ENCODE measurements at regions not wholly inside any gene's neighbourhood (a gene's known extent, or its start where the extent isn't known, plus 50 kb on each side); places are given as distances from the start of the nearest gene placed in this dataset.
"Not testable (repeated sequence)": the region's sequence is repeated elsewhere in the genome, so short reads cannot be mapped to it uniquely, and the experiment has no call there.

DNA sequence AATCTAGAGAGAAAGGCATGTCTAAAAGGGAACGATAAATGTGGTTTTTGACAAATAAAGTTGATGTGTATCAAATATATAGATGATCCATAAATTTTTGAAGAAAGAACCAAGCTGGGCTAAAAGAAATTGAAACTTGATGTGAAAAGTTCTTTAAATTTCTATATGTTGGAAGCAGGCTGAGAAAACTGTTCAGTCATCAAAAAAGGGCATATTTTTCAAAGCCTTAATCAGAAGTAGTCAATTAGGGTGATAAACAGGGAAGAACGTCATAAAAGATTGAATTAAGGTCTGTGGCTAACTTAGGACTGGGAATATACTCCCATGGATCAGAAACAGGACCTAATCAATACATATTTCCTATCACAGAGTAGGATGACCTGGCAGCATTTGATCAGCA is 211.4 kb upstream of the ZRANB2 start:
- WGBS, 2 donors (ENCODE audit: low coverage in 1 of 2) = 74 to 90% methylated on average over 2 of the region's 2 CpGs
- Histone ChIP-seq H3K4me3 (no peak overlapping the region), H3K9me3 (no peaks in the 10 kb centered on the region), H3K27ac (no peak overlapping the region), H3K36me3 (no peaks in the 10 kb centered on the region), H3K27me3 (no peaks in the 10 kb centered on the region), H3K4me1 (no peaks in the 10 kb centered on the region)
- no peak for DNase-seq
- in situ Hi-C loops (cut with MboI; ENCODE audit: low pct_ligation_motif_present in 1 of 4, low pct_unique_long_range_greater_than_20kb in 1 of 4, low sequenced_read_pairs in 3 of 4) (no loop called here), intact Hi-C loops (cut with DNase I; ENCODE audit: low total_unique reads) (loop anchor here (10.0 kb wide), 1 partner anchor 53 kb away; no protein-coding TSS in a partner anchor)
- TF ChIP-seq EP300 (IDR thresholded peaks at IDR 0.05; ENCODE audit: low read depth) (no peak), POLR2A (IDR thresholded peaks at IDR 0.05) (no peak), POLR2AphosphoS5 (IDR thresholded peaks at IDR 0.05) (no peak)
- TF ChIP-seq, protein P1, sequence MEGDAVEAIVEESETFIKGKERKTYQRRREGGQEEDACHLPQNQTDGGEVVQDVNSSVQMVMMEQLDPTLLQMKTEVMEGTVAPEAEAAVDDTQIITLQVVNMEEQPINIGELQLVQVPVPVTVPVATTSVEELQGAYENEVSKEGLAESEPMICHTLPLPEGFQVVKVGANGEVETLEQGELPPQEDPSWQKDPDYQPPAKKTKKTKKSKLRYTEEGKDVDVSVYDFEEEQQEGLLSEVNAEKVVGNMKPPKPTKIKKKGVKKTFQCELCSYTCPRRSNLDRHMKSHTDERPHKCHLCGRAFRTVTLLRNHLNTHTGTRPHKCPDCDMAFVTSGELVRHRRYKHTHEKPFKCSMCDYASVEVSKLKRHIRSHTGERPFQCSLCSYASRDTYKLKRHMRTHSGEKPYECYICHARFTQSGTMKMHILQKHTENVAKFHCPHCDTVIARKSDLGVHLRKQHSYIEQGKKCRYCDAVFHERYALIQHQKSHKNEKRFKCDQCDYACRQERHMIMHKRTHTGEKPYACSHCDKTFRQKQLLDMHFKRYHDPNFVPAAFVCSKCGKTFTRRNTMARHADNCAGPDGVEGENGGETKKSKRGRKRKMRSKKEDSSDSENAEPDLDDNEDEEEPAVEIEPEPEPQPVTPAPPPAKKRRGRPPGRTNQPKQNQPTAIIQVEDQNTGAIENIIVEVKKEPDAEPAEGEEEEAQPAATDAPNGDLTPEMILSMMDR (IDR thresholded peaks at IDR 0.05) = no peak

DNA sequence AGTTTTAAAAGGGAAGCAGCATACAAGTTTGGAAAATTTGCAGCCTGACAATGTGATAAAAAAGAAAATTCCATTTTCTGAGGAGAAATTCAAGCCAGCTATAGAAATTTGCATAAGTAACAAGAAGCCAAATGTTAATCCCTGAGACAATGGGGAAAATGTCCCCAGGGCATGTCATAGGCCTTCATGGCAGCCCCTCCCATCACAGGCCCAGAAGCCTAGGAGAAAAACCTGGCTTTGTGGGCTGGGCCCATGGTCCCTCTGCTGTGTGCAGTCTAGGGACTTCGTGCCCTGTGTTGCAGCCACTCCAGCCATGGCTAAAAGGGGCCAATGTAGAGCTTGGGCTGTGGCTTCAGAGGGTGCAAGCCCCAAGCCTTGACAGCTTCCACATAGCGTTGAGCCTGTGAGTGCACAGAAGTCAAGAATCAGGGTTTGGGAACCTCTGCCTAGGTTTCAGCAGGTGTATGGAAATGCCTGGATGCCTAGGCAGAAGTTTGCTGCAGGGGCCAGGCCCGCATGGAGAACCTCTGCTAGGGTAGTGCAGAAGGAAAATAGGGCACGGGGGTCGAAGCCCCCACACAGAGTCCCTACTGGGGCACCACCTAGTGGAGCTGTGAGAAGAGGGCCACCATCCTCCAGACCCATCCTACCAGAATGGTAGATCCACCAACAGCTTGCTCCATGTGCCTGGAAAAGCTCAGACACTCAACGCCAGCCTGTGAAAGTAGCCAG is 209.8 kb upstream of the ZRANB2 start:
- WGBS, 2 donors (ENCODE audit: low coverage in 1 of 2) = 84% methylated on average over 6 of the region's 6 CpGs; no CpG with 5 or more reads in 1 of the 2 donors
- in situ Hi-C loops (cut with MboI; ENCODE audit: low pct_ligation_motif_present in 1 of 4, low pct_unique_long_range_greater_than_20kb in 1 of 4, low sequenced_read_pairs in 3 of 4) = not testable (repeated sequence)

GRCh38 chr1:71285529-71285928 is 204.7 kb upstream of the ZRANB2 start:
- Histone ChIP-seq H3K4me3 (no peak overlapping the region), H3K36me3 (no peaks in the 10 kb centered on the region), H3K9me3 (peaks cover 0 to 3% of the 10 kb centered on the region in 2 donors), H3K4me1 (no peaks in the 10 kb centered on the region), H3K27me3 (no peaks in the 10 kb centered on the region), H3K27ac (no peak overlapping the region)
- in situ Hi-C loops (cut with MboI; ENCODE audit: low pct_ligation_motif_present in 1 of 4, low pct_unique_long_range_greater_than_20kb in 1 of 4, low sequenced_read_pairs in 3 of 4) = no loop called here
- intact Hi-C loops (cut with DNase I; ENCODE audit: low total_unique reads) = no loop called here
- no peak for DNase-seq
- no peak for TF ChIP-seq POLR2A (IDR thresholded peaks at IDR 0.05)
- TF ChIP-seq EP300 (IDR thresholded peaks at IDR 0.05; ENCODE audit: low read depth) = no peak
- no peak for TF ChIP-seq POLR2AphosphoS5 (IDR thresholded peaks at IDR 0.05)
- TF ChIP-seq, protein P1 (IDR thresholded peaks at IDR 0.05) = no peak
- 78 to 86% methylated on average over 1 of the region's 1 CpG for WGBS, 2 donors (ENCODE audit: low coverage in 1 of 2)

More for the DNA sequence above, 209.8 kb upstream of the ZRANB2 start:
- H3K4me3 ChIP-seq, H3K36me3 ChIP-seq, H3K27me3 ChIP-seq, H3K27ac ChIP-seq, H3K9me3 ChIP-seq, H3K4me1 ChIP-seq, DNase-seq: not testable (repeated sequence)
- intact Hi-C loops (cut with DNase I; ENCODE audit: low total_unique reads) = loop anchor here (10.0 kb wide), 1 partner anchor 54 kb away; no protein-coding TSS in a partner anchor

GRCh38 chr1:71276466-71276865 is 195.6 kb upstream of the ZRANB2 start:
- no peaks in the 10 kb centered on the region for H3K9me3 ChIP-seq
- no peak overlapping the region for H3K27ac ChIP-seq
- no peak for DNase-seq
- no peak overlapping the region for H3K4me3 ChIP-seq
- no peak for TF ChIP-seq POLR2A (IDR thresholded peaks at IDR 0.05)
- TF ChIP-seq, protein P1 (IDR thresholded peaks at IDR 0.05) = no peak
- no peak for TF ChIP-seq EP300 (IDR thresholded peaks at IDR 0.05; ENCODE audit: low read depth)
- no peak for TF ChIP-seq POLR2AphosphoS5 (IDR thresholded peaks at IDR 0.05)
- H3K4me1 ChIP-seq = no peaks in the 10 kb centered on the region
- in situ Hi-C loops (cut with MboI; ENCODE audit: low pct_ligation_motif_present in 1 of 4, low pct_unique_long_range_greater_than_20kb in 1 of 4, low sequenced_read_pairs in 3 of 4) = no loop called here
- intact Hi-C loops (cut with DNase I; ENCODE audit: low total_unique reads) = no loop called here
- no peaks in the 10 kb centered on the region for H3K36me3 ChIP-seq
- H3K27me3 ChIP-seq = no peaks in the 10 kb centered on the region

DNA sequence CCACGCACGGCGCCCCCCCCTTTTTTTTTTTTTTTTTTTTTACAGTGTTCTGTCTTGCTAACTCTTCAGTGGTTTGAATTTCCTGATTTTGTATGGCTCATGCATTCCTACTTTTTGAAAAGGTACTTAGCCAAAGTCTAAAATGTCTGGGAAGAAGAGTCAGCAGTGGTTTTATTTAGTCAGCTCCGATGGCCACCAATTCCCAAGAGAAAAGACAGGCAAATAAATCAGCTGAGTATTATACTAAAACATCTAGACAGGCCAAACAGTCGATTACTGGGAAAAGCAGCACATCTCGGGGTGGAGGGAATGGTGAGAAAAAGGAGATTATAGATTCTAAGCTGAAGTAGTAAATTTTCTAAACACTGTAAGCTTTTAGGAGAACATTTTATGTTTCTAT is 192.5 kb upstream of the ZRANB2 start:
- Histone ChIP-seq H3K9me3 (no peaks in the 10 kb centered on the region), H3K27me3 (no peaks in the 10 kb centered on the region), H3K4me3 (no peak overlapping the region), H3K36me3 (no peaks in the 10 kb centered on the region), H3K4me1 (peaks cover 0 to 9% (median 0%) of the 10 kb centered on the region in 4 donors), H3K27ac (no peak overlapping the region)
- DNase-seq = no peak
- WGBS, 2 donors (ENCODE audit: low coverage in 1 of 2) = 55 to 60% methylated on average over 2 to 5 of the region's 6 CpGs
- TF ChIP-seq, protein P1 (IDR thresholded peaks at IDR 0.05) = no peak
- TF ChIP-seq POLR2A (IDR thresholded peaks at IDR 0.05) = no peak
- TF ChIP-seq EP300 (IDR thresholded peaks at IDR 0.05; ENCODE audit: low read depth) = no peak
- TF ChIP-seq POLR2AphosphoS5 (IDR thresholded peaks at IDR 0.05) = no peak
- intact Hi-C loops (cut with DNase I; ENCODE audit: low total_unique reads) (no loop called here), in situ Hi-C loops (cut with MboI; ENCODE audit: low pct_ligation_motif_present in 1 of 4, low pct_unique_long_range_greater_than_20kb in 1 of 4, low sequenced_read_pairs in 3 of 4) (no loop called here)

Measured in transverse colon (tissue), 4 donors.